GM18870 (cell line): ENCODE measurements at regions not wholly inside any gene's neighbourhood (a gene's known extent, or its start where the extent isn't known, plus 50 kb on each side); places are given as distances from the start of the nearest gene placed in this dataset.

Source experiments
- ATAC-seq: cut with Tn5 transposase; IDR thresholded peaks from one replicate; pipeline ENCODE4 v1.9.1; 2021; ENCODE audit warnings: moderate library complexity; ENCODE audit not compliant: unreplicated experiment

- no peak for ATAC-seq
These were observed 86.8 kb upstream of the STARD13 start for GRCh38 chr13:33372251-33372919.

DNA sequence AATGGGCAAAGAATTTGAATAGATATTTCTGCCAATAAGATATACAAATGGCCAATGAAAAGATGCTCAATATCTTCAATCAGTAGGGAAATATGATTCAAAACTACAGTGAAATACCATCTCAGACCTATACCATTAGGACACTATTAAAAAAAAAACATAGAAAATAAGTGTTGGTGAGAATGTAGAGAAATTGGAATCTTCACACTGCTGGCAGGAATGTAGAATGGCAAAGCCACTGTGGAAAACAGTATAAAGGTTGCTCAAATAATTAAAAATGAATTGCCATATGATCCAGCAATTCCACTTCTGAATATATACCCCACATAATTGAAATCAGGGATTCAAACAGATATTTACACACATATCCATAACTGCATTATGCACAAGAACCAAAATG, 88.1 kb upstream of the STARD13 start:
- no peak for ATAC-seq

- ATAC-seq: no peak
These were observed 89.9 kb upstream of the STARD13 start for GRCh38 chr13:33375421-33375820.

GRCh38 chr13:33376212-33376611, 90.7 kb upstream of the STARD13 start:
- no peak for ATAC-seq

DNA sequence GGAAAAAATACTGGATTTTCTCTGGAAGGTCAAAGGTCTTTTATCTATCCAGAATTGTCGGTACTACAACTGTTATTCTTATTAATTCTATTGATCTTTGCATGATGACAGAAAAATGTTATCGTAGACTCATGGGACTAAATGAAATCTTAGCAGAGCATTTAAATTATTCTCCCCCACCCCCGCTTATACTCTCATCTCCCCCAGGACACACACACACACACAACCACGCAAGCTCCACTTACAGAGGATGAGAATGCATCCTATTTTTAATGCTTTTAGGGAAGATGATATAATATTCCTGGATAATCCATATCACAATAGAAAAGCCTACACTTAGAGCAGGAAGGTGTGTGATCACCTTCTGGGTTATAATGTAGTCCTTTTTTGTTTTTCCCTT, 91.9 kb upstream of the STARD13 start:
- ATAC-seq: no peak

GRCh38 chr13:33377825-33378224, 92.3 kb upstream of the STARD13 start:
- no peak for ATAC-seq

DNA sequence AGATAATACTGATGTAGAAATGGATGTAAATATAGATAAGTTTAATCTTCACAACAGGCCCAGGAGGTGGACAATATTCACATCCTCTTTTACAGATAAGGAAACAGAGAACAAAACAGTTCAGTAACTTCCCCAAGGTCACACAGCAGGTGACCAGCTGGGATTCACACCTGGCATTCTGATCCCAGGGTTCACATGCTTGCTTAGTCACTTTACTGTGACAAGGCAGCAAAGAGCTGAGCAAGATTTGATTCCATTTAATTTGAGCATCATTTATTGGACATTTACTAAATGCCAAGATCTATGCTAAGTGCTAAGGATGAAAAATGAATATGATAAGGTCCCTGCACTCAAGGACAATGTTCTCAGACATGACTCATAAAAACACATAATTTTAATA, 94.1 kb upstream of the STARD13 start:
- no peak for ATAC-seq

- ATAC-seq: no peak
These were observed 95.0 kb upstream of the STARD13 start for GRCh38 chr13:33380487-33381079.

DNA sequence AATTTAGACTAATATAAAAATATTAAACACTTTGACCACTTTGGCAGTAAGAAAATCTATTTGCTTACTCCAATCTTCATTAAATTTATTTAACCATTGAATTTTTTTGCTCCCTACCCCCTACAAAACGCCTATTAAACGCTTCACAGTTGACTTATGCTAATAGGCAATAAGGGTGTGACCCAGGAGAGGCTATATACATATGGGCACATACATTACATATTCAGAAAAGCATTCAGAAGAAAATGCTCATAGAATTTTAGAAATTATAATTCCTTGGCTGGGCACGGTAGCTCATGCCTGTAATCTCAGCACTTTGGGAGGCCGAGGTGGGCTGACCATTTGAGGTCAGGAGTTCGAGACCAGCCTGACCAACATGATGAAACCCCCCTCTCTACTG, 95.6 kb upstream of the STARD13 start:
- no peak for ATAC-seq

GRCh38 chr13:33381906-33382305, 96.4 kb upstream of the STARD13 start:
- ATAC-seq: no peak

- no peak for ATAC-seq
These were observed 98.4 kb upstream of the STARD13 start for GRCh38 chr13:33383724-33384577.

GRCh38 chr13:33388286-33388998, 102.9 kb upstream of the STARD13 start:
- no peak for ATAC-seq

DNA sequence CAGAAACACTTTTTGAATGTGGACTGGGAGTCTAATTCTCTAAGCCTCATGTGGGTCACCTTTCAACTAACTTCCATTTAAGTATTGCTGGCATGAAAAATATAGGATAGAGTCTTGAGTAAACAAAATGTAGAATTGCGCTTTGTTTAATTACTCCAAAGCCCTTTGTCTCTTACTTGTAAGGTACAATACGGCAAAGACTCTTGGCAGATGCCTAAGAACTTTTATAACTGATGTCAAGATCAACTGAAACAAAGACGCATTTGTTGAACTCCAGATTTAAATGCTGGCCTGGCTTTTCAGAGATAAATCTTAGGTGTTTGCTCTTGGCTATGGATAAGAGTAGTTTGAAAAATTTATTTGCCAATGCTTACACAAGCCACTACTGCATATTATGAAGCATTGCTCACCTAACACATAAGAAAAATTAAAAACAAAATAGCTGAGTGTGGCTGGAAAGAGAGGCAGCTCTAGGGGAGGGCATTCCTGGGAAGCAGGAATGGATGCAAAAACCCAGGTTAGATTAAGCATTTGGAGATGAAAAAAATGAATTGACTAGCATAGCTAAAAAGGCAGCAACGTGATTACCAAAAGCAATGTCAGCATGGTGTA, 107.3 kb upstream of the STARD13 start:
- no peak for ATAC-seq

DNA sequence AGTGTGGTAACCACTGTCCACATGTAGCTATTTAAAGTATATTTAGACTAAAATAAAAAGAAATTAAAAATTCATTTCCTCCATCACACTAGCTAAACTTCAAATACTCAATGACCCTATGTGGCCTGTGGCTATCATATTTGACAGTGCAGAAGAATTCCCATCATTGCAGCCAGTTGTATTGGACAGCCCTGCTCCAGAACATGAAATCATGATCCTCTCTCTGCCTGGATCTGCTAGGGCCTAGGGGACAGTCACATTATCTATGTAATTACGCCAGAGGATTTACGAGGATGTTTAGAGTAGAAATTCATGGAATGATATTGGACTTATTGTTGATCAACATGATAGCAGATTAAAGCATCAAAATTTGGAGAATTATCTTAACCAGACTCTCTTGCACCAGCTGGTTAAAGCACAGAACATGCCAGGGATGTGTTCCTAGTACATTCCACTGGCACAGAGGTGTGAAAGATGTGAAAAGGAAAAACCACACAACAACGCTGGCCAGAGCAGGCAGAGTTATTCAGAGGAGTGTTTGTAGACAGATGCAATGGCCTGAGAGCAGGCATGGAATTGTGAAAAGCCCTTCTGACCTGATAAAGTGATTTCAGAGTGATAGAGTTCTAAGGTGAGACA, 108.9 kb upstream of the STARD13 start:
- ATAC-seq: no peak

- no peak for ATAC-seq
These were observed 115.7 kb upstream of the STARD13 start for GRCh38 chr13:33401238-33401637.

DNA sequence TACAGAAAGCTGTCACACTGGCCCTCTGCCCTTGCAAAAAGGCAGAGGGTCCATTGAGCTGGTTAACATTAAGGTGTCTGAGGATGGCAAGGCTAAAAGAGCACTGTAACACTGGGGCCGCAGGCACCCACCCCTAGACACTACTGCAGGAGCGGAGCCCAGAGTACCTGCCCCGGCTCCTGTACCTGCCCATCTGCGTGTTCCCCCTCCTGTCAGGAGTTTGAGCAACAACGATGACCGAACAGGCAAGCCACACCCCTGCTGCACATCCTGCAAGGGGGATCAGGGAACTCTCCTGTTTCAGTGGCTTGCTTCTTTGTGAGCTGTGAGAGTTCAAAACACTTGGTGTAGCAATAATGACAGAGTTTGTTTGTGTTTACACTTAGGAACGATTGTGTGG, 117.4 kb upstream of the STARD13 start:
- no peak for ATAC-seq

GRCh38 chr13:33403807-33404362, 118.3 kb upstream of the STARD13 start:
- ATAC-seq: no peak

- ATAC-seq: no peak
These were observed 119.8 kb upstream of the STARD13 start for GRCh38 chr13:33405371-33405770.

DNA sequence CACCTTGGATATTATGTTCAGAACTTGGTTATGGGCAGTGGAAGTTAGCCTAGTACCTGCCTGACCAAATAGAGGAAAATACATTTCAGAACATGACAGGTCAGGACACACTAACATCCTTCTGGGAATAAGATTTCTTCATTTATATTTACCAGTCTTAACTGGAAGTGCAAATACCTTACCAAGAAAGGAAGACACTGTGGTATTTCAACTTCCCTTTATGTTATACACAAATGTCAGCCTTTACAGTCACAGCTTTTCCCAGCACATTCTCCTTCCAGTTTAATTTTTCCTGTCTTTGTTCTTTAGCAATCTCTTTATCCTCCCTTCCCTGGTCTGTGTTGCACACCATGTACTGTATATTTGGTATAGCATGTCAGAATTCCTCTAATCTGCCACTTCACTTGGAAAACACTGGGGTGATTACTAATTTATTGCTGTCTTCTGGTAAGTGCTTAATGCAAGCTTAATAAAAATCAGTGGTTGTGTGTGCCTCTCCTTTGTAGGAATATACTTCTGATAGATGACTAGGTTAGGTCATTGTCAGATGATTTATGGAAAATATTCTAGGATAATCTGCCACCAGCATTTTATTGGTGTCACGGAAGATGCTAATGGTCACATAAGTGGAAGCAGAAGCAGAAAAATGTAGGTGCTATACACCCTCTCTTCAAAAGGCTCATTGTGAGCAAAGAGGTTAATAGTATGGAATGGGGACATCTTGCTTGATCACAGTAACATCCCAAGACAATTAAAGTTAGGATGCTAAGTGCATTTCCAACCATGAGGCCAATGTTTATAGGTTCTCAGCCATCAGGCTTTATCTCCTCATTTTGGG, 124.3 kb upstream of the STARD13 start:
- no peak for ATAC-seq
